GM23338 (cell line): ENCODE measurements at regions not wholly inside any gene's neighbourhood (a gene's known extent, or its start where the extent isn't known, plus 50 kb on each side); places are given as distances from the start of the nearest gene placed in this dataset.

Experiments used
- ATAC-seq: fragments of 200-7000 bp; cut with Tn5 transposase; 3 replicates; pipeline ENCODE4 v1.9.1; 2020
- DNase-seq: peaks from one replicate; pipeline ENCODE4 v3.0.0-alpha.2; 2015; ENCODE audit warnings: low spot score
- H2AFZ ChIP-seq: fragments of 200-600 bp; sonication (generic); 2 replicates; pipeline ENCODE4 v1.8.0; 2016; ENCODE audit warnings: antibody characterized with exemption, mild to moderate bottlenecking, moderate library complexity
- H3F3A ChIP-seq: fragments of 200-600 bp; sonication (generic); replicated peaks from 2 replicates; pipeline ENCODE4 v1.8.0; 2017; ENCODE audit warnings: antibody characterized with exemption, mixed run types, low read depth
- H3K27ac ChIP-seq: fragments of 200-600 bp; sonication (generic); 2 replicates; pipeline ENCODE4 v1.6.1; 2016; ENCODE audit warnings: low read depth
- H3K27me3 ChIP-seq: fragments of 200-600 bp; sonication (generic); 2 replicates; pipeline ENCODE4 v1.8.0; 2016; ENCODE audit warnings: mild to moderate bottlenecking, mixed run types, moderate library complexity; ENCODE audit not compliant: insufficient read depth
- H3K36me3 ChIP-seq: fragments of 200-600 bp; sonication (generic); 2 replicates; pipeline ENCODE4 v1.8.0; 2016; ENCODE audit warnings: mild to moderate bottlenecking; ENCODE audit not compliant: insufficient read depth
- H3K4me1 ChIP-seq: fragments of 200-600 bp; sonication (generic); 2 replicates; pipeline ENCODE4 v1.8.0; 2016; ENCODE audit warnings: mild to moderate bottlenecking, moderate library complexity; ENCODE audit not compliant: insufficient read depth
- H3K4me2 ChIP-seq: fragments of 200-600 bp; sonication (generic); 2 replicates; pipeline ENCODE4 v1.7.1; 2017; ENCODE audit warnings: mixed run types
- H3K4me3 ChIP-seq: fragments of 200-600 bp; sonication (generic); 2 replicates; pipeline ENCODE4 v1.6.1; 2016; ENCODE audit warnings: mixed run types
- H3K79me2 ChIP-seq: fragments of 200-600 bp; sonication (generic); replicated peaks from 2 replicates; pipeline ENCODE4 v1.8.0; 2017; ENCODE audit warnings: mild to moderate bottlenecking; ENCODE audit not compliant: insufficient read depth
- H3K9me2 ChIP-seq: fragments of 200-600 bp; sonication (generic); 2 replicates; pipeline ENCODE4 v1.8.0; 2017; ENCODE audit not compliant: insufficient read depth
- H4K20me1 ChIP-seq: fragments of 200-600 bp; sonication (generic); replicated peaks from 2 replicates; pipeline ENCODE4 v1.8.0; 2017; ENCODE audit warnings: mild to moderate bottlenecking; ENCODE audit not compliant: insufficient read depth
- H3K27ac Mint-ChIP-seq: 2 replicates; pipeline ENCODE4 v1.8.0; 2020; ENCODE audit warnings: inconsistent platforms, mild to moderate bottlenecking, moderate library complexity, mixed read lengths
- H3K27me3 Mint-ChIP-seq: 3 replicates; pipeline ENCODE4 v1.8.0; 2022; ENCODE audit warnings: low read depth, mild to moderate bottlenecking, moderate library complexity, mixed read lengths, inconsistent platforms; ENCODE audit not compliant: insufficient read depth, poor library complexity
- H3K36me3 Mint-ChIP-seq: 3 replicates; pipeline ENCODE4 v1.8.0; 2021; ENCODE audit warnings: low read depth, mild to moderate bottlenecking, inconsistent platforms, moderate library complexity, mixed read lengths
- H3K4me1 Mint-ChIP-seq: 3 replicates; pipeline ENCODE4 v1.8.0; 2020; ENCODE audit warnings: mild to moderate bottlenecking, inconsistent platforms, mixed read lengths
- H3K4me3 Mint-ChIP-seq: 3 replicates; pipeline ENCODE4 v1.8.0; 2021; ENCODE audit warnings: moderate library complexity, mild to moderate bottlenecking, inconsistent platforms, mixed read lengths
- H3K9me3 Mint-ChIP-seq: 3 replicates; pipeline ENCODE4 v1.8.0; 2020; ENCODE audit warnings: moderate library complexity, mild to moderate bottlenecking, inconsistent platforms, mixed read lengths
- CREB1 ChIP-seq: fragments of 250-450 bp; sonication (Bioruptor Pico); IDR thresholded peaks from 2 replicates; pipeline ENCODE4 v1.5.0; 2020; ENCODE audit warnings: low read depth, mild to moderate bottlenecking, moderate library complexity
- CTCF ChIP-seq, 2 experiments: fragments of 200-600 bp in 1 of 2; sonication (generic) in 1 of 2; conservative IDR thresholded peaks; 2 replicates each; pipeline versions ENCODE4 v1.5.1 to v1.6.1; 2016 to 2017; ENCODE audit warnings: antibody characterized with exemption in 2 of 2, low read depth in 2 of 2, mild to moderate bottlenecking in 2 of 2, moderate library complexity in 1 of 2
- EZH2 ChIP-seq: fragments of 200-600 bp; sonication (generic); IDR thresholded peaks from one replicate; pipeline ENCODE4 v1.8.0; 2017; ENCODE audit warnings: antibody characterized with exemption, mild to moderate bottlenecking, low read depth; ENCODE audit not compliant: unreplicated experiment
- EZH2phosphoT487 ChIP-seq: fragments of 200-600 bp; sonication (generic); IDR thresholded peaks from one replicate; pipeline ENCODE4 v1.8.1; 2018; ENCODE audit warnings: antibody characterized with exemption; ENCODE audit not compliant: unreplicated experiment
- JUNB ChIP-seq: IDR thresholded peaks from one replicate; pipeline ENCODE4 v1.6.1; 2016; ENCODE audit warnings: antibody characterized with exemption; ENCODE audit not compliant: unreplicated experiment
- NANOG ChIP-seq: IDR thresholded peaks from 2 replicates; pipeline ENCODE4 v1.6.1; 2016; ENCODE audit warnings: antibody characterized with exemption, borderline replicate concordance
- STAT1 ChIP-seq: IDR thresholded peaks from one replicate; pipeline ENCODE4 v1.6.1; 2016; ENCODE audit warnings: antibody characterized with exemption; ENCODE audit not compliant: unreplicated experiment
- ZNF331 ChIP-seq: fragments of 250-450 bp; sonication (Bioruptor Pico); IDR thresholded peaks from 2 replicates; pipeline ENCODE4 v1.5.0; 2020; ENCODE audit warnings: low read depth, mild to moderate bottlenecking, moderate library complexity
- ZNF462 ChIP-seq: fragments of 250-450 bp; sonication (Bioruptor Pico); IDR thresholded peaks from 2 replicates; pipeline ENCODE4 v1.5.0; 2020; ENCODE audit warnings: mild to moderate bottlenecking, moderate library complexity

- Histone ChIP-seq H3K4me1 (no peaks in the 10 kb centered on the region), H3K4me2 (no peak overlapping the region), H3K9me2 (peaks cover 7% of the 10 kb centered on the region), H4K20me1 (no peaks in the 10 kb centered on the region), H3K79me2 (no peaks in the 10 kb centered on the region), H3K27ac (no peak overlapping the region), H2AFZ (no peak overlapping the region), H3K4me3 (no peak overlapping the region), H3K36me3 (no peaks in the 10 kb centered on the region), H3K27me3 (no peaks in the 10 kb centered on the region), H3F3A (no peaks in the 10 kb centered on the region)
- ATAC-seq (no peak), DNase-seq (no peak)
- no peaks in the 10 kb centered on the region for H3K36me3 Mint-ChIP-seq
- H3K9me3 Mint-ChIP-seq: no peaks in the 10 kb centered on the region
- H3K4me1 Mint-ChIP-seq: no peaks in the 10 kb centered on the region
- H3K4me3 Mint-ChIP-seq: no peak overlapping the region
- peaks cover 3% of the 10 kb centered on the region for H3K27me3 Mint-ChIP-seq
- TF ChIP-seq NANOG (no peak), EZH2 (no peak)
- no peak overlapping the region for H3K27ac Mint-ChIP-seq
Measured at GRCh38 chr1:219381396-219381795, 207.7 kb downstream of the LYPLAL1 start.

- Histone ChIP-seq H2AFZ (no peak overlapping the region), H3K79me2 (no peaks in the 10 kb centered on the region), H3K4me1 (no peaks in the 10 kb centered on the region), H3K9me2 (peaks cover 7% of the 10 kb centered on the region), H4K20me1 (no peaks in the 10 kb centered on the region), H3F3A (no peaks in the 10 kb centered on the region), H3K36me3 (no peaks in the 10 kb centered on the region), H3K27me3 (no peaks in the 10 kb centered on the region), H3K4me3 (no peak overlapping the region), H3K27ac (no peak overlapping the region), H3K4me2 (no peak overlapping the region)
- H3K36me3 Mint-ChIP-seq: no peaks in the 10 kb centered on the region
- ATAC-seq: no peak
- H3K9me3 Mint-ChIP-seq: no peaks in the 10 kb centered on the region
- peaks cover 3% of the 10 kb centered on the region for H3K27me3 Mint-ChIP-seq
- no peak for DNase-seq
- no peak overlapping the region for H3K27ac Mint-ChIP-seq
- no peak overlapping the region for H3K4me3 Mint-ChIP-seq
- TF ChIP-seq EZH2: no peak
- TF ChIP-seq STAT1: no peak
- TF ChIP-seq JUNB: no peak
- no peak for TF ChIP-seq CREB1 (CRISPR knock-in tag)
- TF ChIP-seq ZNF331 (CRISPR knock-in tag): no peak
- H3K4me1 Mint-ChIP-seq: no peaks in the 10 kb centered on the region
Measured at GRCh38 chr1:219380463-219380862, 206.8 kb downstream of the LYPLAL1 start.

GRCh38 chr1:219379691-219380090 lies 206.0 kb downstream of the LYPLAL1 start:
- Mint-ChIP-seq H3K4me3 (no peak overlapping the region), H3K4me1 (peaks cover 3% of the 10 kb centered on the region), H3K27ac (no peak overlapping the region), H3K27me3 (peaks cover 3% of the 10 kb centered on the region), H3K36me3 (no peaks in the 10 kb centered on the region), H3K9me3 (no peaks in the 10 kb centered on the region)
- ATAC-seq (no peak), DNase-seq (no peak)
- H4K20me1 ChIP-seq: no peaks in the 10 kb centered on the region
- H2AFZ ChIP-seq: no peak overlapping the region
- H3K27me3 ChIP-seq: no peaks in the 10 kb centered on the region
- no peak overlapping the region for H3K4me3 ChIP-seq
- H3K4me2 ChIP-seq: no peak overlapping the region
- H3K36me3 ChIP-seq: no peaks in the 10 kb centered on the region
- peaks cover 7% of the 10 kb centered on the region for H3K9me2 ChIP-seq
- no peaks in the 10 kb centered on the region for H3F3A ChIP-seq
- no peaks in the 10 kb centered on the region for H3K79me2 ChIP-seq
- no peak overlapping the region for H3K27ac ChIP-seq
- no peaks in the 10 kb centered on the region for H3K4me1 ChIP-seq
- TF ChIP-seq EZH2phosphoT487: no peak
- no peak for TF ChIP-seq ZNF462 (CRISPR knock-in tag)
- TF ChIP-seq CTCF (conservative IDR thresholded peaks at IDR 0.05; ENCODE audit: low read depth in 2 of 2): no peak
